GM19463 (cell line): ENCODE measurements at regions not wholly inside any gene's neighbourhood (a gene's known extent, or its start where the extent isn't known, plus 50 kb on each side); places are given as distances from the start of the nearest gene placed in this dataset.
"Not testable (repeated sequence)": the region's sequence is repeated elsewhere in the genome, so short reads cannot be mapped to it uniquely, and the experiment has no call there.

Experiments
- ATAC-seq: cut with Tn5 transposase; IDR thresholded peaks from one replicate; pipeline ENCODE4 v1.9.1; 2021; ENCODE audit warnings: mild to moderate bottlenecking, moderate library complexity; ENCODE audit not compliant: unreplicated experiment

DNA sequence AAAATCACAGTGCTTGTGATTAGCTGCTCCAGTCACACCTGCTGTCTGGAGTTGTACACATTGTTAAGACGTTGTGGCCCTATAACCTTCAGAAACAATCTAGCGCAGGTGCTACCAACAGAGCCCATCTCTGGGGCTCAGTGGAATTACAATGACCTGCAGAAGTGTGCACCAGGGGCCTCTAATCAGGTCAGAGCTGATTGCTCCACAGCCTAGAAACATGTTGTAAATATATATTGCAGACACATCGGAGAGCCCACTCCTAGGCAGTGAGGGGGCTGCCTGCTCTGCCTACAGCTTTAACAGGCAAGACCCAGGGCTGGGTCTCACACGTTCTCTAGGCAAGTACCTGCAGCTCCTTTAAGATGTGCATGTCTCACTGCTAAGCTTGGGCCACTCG lies 302.0 kb downstream of the SIPA1L2 start:
- no peak for ATAC-seq

DNA sequence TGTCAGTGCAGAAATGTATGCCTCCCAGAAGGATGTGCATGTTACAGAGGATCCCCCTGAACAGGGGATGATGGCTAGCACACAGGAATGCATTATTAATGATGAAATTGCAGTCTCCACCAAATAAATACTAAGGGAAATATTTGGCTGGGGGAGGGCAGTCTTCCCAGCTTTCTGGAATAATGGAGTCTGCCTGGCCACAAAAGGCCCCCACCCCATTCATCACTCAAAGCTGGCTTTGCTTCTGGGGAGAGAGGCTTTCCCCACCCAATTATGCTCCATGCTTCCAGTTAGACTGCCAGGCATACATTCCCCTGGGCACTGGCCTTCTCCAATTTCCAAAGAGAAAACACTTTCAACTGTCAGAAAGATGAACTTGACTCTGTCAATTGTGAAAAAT lies 302.7 kb downstream of the SIPA1L2 start:
- no peak for ATAC-seq

DNA sequence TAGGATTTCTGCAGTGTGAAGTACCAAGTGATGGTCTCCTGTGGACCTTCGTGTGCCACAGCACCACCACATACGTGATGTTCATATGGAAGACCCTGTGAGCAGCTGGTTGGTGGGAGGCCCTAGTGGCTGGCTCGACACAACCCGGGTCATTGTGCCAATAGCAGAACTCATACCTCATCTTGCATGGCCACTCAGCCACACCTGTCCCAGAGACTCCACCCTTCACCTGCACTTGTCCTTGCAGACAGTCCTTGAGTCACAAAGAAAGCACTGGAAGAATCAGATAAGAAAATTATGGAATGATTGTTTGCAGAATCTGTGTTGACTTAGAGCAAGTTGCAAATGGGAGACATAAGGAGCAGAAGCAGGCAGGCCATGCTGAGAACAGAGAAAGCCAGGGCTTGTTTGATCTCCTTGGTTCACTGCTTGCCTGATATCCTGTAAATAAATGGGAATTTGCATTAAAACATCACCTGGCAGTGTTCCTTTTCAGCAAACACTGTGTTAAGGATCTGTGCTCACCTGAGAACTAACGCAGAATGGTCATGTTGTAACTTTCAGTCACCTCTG lies 307.7 kb downstream of the SIPA1L2 start:
- ATAC-seq: no peak

DNA sequence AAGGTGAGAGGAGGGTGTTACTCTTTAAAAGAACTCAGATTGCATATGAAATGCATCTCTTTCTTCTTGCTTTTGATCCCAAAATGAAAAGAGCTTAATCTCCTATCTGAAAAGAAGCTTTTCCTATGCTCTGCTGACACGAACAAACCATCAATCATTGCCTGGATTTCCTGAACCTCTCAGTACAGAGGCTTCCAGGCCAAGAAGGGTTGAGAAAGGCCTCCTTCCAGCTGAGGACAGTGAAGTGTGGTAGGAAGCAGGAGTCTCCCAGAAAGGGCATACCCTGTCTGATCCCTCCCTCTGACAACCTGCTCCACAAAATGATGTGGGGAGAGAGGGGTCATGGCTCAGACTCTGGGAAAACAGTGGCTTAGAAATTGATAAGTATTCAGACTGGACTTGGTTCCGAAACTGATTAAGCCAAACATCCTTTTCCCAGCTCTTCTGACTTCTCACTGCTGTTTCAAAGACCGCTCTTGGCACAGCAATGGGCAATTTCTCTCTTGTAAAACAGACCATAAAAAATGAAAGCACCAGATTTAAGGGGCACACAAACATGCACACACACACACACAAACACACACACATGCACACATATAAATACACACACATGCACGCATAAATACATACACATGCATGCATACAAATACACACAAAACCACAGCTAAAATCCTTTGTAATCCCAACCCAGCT lies 310.3 kb downstream of the SIPA1L2 start:
- no peak for ATAC-seq

DNA sequence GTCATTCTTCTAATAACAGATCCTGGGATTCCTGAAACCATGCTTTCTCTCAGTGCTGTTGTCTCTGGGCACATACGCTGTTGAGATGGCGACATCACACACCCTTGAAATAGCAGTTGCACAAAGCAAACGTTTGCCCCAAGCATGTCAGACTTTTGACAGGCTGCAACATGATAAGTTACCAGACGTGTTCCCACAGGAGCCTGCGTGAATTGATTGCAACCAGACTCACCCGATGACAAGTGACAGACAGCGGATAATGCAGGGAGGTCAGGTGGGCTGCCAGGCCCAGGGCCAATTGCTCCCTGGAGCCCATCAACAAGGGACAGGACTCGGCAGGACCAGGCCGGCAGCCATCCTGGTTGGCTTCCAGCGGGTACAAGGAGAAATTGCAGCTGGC lies 310.9 kb downstream of the SIPA1L2 start:
- no peak for ATAC-seq

DNA sequence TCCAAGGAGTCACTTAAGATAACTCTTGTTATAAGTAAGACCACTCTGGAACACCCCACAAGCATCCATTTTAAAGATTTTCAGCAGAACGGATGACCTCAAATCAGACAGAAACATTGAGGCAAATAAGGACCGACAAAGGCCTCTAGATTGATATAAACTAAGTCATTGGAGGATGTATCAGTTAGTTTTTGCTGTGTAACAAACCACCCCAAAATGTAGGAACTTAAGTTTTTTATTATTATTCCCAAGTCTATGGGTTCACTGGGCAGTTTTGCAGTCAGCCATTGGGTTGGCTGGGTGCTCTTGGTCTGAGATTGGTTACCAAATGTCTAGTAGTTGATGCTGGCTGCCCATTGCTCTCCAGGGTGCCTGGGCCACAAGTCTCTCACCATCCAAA lies 311.8 kb downstream of the SIPA1L2 start:
- ATAC-seq: no peak

DNA sequence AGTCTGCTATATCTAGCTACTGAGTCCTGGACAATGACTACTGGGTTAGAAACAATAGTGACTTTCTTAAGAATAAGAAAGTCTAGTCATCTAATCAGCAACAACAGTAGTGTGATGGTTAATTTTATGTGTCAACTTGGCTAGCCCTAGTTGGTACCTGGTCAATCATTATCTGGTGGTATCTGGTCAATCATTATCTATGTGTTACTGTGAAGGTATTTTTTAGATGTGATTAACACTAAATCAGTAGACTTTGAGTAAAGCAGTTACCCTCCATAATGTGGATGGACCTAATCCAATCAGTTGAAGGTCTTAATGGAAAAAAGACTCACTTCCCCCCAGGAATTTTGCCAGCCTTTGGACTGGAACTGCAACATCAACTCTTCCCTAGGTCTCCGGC lies 312.6 kb downstream of the SIPA1L2 start:
- no peak for ATAC-seq

DNA sequence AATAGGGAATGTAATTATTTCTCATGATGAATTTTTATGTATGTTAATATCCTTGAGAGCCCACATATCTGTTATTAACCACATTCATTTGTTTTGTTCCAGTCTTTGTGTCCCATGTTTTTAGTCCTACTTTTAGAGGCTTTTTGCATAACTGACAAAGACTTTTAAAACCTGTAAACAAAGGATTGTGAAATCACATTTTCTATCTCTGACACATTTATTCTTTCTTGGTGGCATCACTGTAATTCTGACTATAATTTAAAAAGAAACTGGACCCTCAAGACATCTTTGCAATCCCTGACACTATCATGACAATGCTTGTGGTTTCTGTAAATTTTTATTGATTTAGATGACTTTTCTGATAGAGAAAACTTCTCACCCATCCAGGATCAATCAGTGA lies 313.1 kb downstream of the SIPA1L2 start:
- no peak for ATAC-seq

DNA sequence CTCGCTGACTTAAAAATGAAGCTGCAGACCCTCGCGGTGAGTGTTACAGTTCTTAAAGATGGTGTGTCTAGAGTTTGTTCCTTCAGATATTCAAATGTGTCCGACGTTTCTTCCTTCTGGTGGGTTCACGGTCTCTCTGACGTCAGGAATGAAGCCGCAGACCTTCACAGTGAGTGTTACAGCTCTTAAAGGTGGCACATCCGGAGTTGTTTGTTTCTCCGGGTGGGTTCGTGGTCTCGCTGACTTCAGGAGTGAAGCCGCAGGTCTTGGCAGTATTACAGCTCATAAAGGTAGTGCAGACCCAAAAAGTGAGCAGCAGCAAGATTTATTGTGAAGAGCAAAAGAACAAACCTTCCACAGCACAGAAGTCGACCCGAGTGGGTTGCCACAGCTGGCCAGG lies 316.1 kb downstream of the SIPA1L2 start:
- ATAC-seq: not testable (repeated sequence)

DNA sequence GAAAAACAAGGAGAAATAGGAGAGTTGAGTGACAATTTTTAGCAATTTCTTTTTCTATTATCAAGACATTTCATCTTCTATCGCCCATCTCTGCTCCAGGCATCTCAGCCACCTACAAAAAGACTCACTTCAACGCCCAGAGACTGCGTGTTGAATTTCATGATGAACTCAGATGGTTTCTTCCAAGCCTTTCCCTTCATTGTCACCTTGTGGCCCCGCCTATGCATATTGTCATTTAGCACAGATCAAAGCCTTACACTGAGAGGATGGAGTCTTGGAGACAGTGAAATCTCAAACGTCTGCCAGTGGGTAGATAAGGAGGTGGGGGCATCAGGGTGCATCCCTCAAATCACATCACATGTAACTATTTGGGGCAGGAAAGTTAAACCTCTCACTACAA lies 319.4 kb downstream of the SIPA1L2 start:
- no peak for ATAC-seq

DNA sequence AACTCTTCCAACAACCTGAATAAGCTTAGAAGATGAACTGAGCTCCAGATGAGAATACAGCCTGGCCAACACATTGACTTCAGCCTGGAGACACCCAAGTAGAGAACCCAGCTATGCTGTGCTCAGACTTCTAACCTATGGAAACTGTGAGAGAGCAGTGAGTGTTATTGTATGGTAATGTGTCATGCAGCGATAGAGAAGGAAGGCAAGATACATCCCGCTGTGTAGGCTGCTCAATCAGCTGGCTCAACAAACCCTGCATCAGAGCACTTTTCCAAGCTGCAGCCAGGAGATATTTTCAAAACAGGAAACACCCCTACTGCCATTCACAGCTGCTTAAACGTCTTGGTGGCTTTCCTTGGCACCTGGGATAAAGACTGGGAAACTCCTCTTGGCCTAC lies 321.3 kb downstream of the SIPA1L2 start:
- no peak for ATAC-seq

DNA sequence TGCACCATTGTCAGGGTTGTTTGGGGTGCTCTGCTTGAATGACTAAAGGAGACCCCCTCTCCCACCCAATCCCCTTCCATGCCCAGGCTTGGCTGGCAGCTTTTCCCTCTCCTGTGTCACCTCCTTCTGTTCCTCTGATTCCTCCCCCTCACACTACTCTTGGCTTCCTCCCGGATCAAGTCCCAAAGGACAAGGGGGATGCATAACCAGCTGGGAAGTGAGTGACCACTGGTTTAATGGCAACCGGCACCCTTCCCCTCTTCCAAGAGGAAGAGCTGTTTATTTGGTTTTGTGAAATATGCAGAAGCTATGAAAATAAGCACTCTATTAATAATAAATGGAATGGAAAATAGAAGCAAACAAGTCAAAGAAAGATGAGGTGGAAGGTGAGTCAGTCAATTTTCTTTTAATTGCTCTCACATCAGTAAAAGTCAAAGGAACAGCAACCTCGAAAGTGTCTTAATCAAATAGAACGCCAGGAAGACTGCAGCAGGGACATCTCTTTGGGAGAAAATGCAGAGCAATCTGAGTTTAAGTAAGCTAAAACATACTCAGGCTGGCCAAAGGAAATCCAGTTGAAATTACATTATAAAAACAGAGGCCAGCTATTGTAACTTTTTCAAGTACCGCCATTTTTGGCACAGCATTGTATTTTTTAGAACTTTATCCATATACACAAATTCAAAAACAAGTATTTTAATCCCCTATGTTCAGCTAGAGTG lies 322.5 kb downstream of the SIPA1L2 start:
- no peak for ATAC-seq

DNA sequence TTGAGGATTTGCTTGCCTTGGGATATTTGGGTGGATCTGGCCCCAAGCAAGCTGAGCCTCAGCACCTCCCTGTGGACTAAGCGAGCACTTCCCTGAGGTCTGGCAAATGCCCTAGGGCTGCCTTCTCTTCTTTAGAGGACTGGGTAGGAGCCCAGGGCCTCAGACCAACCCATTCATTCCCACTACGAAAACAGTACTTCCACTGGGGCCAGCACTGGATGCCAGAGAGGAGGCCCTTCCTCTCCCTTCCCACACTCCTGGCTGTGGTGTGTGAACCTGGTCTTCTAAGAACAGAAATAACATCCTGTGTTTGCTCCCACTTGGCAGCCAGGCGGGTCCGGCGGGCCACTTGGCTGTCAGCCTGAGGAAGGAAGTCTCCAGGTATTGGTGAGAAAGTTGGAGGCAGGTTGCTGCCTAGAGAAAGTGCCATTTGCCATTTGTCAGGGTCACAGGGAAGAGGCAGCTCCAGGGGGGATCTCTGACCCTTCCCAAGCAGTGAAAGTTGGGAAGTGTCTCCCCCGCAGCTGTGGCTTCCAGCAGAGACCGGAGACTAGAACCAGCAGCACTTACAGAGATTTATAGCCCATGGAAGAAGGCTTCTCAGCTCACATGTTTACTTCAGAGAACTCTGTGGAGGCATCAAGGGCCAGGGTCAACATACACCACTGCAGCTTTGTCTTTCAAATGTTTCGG lies 323.5 kb downstream of the SIPA1L2 start:
- no peak for ATAC-seq

DNA sequence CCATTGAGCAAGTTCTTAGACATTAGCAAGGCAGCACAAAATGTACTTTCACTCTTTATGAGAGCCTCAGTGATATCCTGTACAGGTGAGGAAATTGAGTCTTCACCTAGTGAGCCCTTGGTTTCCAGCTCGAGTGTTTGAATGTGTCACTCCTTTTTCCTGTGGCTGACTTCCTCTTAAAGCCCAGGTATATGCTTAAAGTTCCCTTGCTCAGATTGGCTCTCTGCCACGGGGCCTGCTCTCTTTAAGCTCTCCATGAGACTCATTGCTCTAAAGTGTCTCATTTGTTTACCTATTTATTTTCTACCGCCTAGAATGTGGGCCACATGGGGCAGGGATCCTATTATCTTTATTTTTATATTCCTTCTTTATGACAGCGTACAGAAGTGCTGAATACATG lies 324.9 kb downstream of the SIPA1L2 start:
- ATAC-seq: no peak

DNA sequence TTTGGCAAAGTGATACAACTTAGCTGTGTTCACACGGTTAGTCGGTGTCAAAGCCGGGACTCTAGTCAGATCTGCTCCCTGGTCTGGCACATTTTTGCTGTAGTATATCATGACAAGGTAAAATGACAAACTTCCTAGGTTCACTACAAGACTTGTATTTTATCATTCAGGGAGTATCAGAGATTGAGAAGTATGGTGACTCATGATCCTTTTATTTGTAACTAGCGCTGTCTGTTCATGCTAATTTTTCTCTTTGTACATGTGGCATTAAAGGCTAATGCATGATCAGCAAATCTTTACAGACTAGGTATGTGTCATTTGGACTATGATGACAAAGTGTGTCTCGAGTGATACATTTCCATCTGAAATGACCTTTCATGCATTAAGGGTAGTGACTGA lies 326.7 kb downstream of the SIPA1L2 start:
- no peak for ATAC-seq

DNA sequence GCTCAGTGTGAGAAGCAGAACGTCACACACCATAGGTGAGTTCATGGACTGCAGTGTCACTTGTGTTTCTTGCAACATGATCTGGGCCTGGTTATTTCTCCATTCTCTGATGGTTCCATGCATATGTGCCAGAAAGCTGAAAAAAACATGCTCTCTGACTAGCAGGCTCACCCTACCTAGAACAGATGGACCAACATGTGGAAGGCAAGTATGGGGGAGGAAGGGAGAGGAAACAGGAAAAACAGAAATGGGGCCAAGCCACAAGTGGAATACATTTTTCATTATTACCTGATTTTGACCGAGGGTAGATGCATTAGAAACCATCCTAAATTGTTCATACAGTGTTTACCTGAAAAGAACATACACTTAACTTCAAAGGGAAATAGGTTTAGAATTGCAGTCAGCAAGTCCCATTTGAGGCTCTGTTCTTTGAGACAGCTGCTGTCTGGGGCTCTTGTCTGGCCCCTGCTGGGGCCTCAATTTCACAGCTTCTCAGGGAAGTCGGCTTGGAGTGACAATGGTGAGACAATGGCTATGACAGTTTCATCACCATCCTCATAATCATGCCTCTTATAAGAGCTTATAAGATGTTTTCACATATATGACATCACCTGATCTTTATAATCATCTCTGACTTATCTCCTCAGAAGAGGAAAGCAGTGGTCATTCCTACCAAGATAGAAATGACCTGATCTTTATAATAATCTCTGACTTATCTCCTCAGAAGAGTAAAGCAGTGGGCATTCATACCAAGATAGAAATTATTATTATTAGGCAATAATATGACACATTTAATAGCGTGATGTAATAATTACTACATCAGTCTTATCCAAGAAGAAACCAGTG lies 327.3 kb downstream of the SIPA1L2 start:
- ATAC-seq: no peak

DNA sequence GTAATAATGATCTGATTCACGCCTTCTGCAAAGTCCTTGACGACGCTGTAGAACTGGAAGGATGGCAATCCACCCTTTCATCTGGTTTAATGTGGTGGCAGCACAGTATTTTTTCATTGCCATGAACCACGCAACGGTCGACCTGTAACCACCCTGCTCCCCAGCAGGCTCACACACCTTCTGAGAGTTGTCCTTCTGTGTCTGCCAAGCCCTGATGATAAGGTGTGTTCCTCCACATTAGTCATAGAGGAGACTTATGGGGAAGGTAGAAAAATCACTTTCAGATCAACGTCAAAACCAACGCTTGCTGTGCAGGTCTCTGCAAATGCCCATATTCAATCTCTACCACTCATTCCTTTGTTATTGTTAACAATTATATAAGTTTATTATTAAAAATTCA lies 328.7 kb downstream of the SIPA1L2 start:
- no peak for ATAC-seq

DNA sequence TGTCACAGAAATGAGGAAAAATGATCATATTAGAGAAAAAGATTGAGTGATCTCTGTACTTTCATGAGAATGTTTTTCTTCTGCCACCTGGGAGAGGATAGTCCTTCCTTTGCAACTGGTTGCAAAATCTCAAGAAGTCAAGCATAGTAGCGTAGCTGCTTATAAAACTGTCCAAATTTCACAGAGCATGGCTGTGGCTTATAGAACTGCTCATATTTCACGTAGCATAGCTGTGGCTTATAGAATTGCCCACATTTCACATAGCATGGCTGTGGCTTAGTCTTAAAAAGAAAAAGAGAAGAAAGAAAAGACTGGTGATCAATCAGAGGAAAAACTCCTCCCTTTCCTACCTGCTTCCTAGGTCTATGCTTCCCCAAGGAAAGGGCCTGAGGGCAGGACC lies 329.5 kb downstream of the SIPA1L2 start:
- no peak for ATAC-seq

DNA sequence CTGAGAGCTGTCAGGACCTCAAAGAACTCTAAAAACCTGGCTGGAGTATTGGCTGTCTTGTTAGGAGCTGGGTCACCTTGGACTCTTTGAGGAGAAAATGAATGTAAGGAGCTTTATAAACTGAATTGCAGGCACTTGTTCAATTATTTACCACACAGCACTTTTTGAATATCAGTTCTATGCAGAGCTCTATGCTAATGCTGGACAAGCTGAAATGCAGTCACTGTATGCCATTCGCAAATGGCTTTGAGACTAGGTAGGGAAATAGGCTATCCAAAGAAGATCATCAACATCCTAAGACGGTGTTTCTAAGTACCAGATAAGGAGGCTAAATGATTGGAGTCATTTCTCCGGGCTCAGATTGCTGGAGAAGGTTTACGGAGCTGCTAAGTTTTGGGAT lies 333.5 kb downstream of the SIPA1L2 start:
- ATAC-seq: no peak

DNA sequence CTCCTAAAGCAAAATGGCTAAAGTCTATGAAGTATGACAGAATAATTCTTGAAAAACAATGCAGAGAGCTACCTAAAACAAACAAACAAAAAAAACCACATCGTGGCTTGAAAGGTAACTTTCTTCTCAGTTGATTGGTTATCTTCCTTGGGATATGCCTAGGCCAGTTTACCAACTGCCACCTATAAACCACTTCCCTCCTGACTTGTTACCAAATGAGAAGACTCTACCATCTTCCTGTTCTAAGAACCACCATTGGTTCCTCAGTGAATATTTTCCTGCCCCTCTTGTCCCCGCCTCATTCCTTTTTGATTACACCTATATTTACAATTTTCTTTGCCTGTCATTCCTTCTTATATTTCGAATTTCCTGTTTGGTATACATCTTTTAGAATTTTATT lies 336.6 kb downstream of the SIPA1L2 start:
- no peak for ATAC-seq

DNA sequence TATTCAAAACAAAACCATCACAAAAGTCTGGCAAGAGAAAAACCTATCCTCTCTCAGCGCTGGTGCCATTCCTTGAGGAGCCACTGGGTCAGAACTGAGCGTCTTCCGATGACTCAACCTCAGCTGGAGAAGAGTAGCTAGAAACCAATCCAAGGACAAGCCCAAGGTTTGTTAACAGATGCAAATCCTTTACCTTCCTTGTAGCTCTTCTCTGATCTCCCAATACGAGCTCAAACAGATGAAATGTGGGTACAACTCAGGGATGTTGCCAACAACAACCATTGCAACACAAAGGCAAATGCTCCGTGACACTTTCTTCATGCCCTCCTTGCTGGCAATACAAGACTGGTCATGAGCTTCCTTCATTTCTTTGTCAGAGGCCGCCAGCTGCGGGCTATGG lies 337.1 kb downstream of the SIPA1L2 start:
- ATAC-seq: no peak
